SU-DHL-6 (cell line): ENCODE measurements at regions not wholly inside any gene's neighbourhood (a gene's known extent, or its start where the extent isn't known, plus 50 kb on each side); places are given as distances from the start of the nearest gene placed in this dataset.

Experiments used
- EZH2phosphoT487 ChIP-seq: fragments of 200-600 bp; sonication (generic), shearing (Covaris generic); conservative IDR thresholded peaks from 2 replicates; pipeline ENCODE4 v1.6.1; 2018; ENCODE audit warnings: mild to moderate bottlenecking, antibody characterized with exemption, low read length, moderate library complexity, mixed read lengths
- TF ChIP-seq, protein P1 (sequence below): fragments of 200-600 bp; sonication (generic); IDR thresholded peaks from one replicate; pipeline ENCODE4 v1.5.1; 2017; ENCODE audit warnings: antibody characterized with exemption, mild to moderate bottlenecking, low read length, moderate library complexity; ENCODE audit not compliant: insufficient read depth, poor library complexity, severe bottlenecking

DNA sequence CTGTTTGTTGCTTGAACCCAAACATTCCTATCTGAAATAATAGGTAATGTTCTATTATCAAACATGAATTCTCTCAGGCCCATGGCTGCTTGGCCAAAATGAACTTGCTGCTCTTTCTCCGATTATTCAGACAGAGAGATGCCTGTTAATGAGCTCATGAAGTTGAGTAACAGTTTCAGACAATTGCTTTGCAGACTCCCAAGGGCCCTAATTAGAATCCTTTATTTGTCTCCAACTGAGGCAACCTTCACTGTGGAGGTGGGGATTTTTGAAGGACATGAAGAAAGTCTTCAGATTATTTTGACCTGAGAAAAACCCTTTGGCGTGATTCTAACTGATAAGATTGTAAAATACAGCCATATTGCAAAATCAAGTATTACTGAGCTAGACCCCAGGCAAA is 466.7 kb downstream of the NFIB start:
- TF ChIP-seq, protein P1, sequence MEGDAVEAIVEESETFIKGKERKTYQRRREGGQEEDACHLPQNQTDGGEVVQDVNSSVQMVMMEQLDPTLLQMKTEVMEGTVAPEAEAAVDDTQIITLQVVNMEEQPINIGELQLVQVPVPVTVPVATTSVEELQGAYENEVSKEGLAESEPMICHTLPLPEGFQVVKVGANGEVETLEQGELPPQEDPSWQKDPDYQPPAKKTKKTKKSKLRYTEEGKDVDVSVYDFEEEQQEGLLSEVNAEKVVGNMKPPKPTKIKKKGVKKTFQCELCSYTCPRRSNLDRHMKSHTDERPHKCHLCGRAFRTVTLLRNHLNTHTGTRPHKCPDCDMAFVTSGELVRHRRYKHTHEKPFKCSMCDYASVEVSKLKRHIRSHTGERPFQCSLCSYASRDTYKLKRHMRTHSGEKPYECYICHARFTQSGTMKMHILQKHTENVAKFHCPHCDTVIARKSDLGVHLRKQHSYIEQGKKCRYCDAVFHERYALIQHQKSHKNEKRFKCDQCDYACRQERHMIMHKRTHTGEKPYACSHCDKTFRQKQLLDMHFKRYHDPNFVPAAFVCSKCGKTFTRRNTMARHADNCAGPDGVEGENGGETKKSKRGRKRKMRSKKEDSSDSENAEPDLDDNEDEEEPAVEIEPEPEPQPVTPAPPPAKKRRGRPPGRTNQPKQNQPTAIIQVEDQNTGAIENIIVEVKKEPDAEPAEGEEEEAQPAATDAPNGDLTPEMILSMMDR, result no peak
- TF ChIP-seq EZH2phosphoT487, result no peak
